GM18517 (cell line): ENCODE measurements at regions not wholly inside any gene's neighbourhood (a gene's known extent, or its start where the extent isn't known, plus 50 kb on each side); places are given as distances from the start of the nearest gene placed in this dataset.
"Not testable (repeated sequence)": the region's sequence is repeated elsewhere in the genome, so short reads cannot be mapped to it uniquely, and the experiment has no call there.

ENCODE experiments used
- ATAC-seq: cut with Tn5 transposase; IDR thresholded peaks from one replicate; pipeline ENCODE4 v1.9.1; 2021; ENCODE audit warnings: mild to moderate bottlenecking, moderate library complexity; ENCODE audit not compliant: unreplicated experiment

DNA sequence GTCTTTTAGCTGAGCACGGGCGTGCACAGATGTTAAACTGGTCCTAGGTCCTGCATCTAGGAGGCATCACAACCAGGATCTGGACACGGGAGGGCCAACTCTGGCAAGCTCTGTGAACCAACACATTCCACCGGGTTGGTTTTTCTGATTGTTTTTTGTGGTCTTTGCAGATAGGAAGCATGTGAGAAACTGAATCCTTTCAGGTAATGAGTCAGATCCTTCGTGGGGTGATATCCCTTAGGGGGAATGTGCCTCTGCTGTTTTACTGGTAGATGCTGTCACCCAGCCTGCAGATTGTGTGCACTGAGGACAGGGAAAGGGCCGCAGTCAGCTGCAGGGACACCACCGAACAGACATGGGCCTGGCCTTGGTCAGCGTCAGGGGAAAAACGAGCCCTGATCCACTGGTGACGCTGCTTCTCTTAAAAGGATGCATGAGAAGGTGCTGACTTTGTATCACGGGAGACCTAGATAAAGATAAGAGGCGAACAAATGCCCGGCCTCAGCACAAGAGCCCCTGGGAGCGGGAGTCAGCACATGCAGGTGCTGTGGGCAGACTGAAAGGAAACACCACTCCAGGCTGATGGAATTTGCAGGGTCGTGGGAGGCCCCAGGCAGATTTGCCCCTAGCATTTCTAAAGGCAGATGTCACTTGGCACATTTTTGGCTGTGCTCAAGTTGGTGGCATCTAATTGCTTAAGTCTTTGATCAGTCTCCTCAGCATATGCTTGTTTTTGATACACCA, 51.1 kb downstream of the DOP1B start:
- ATAC-seq, result no peak

GRCh38 chr21:36208326-36209013, 51.8 kb downstream of the DOP1B start:
- ATAC-seq, result no peak

DNA sequence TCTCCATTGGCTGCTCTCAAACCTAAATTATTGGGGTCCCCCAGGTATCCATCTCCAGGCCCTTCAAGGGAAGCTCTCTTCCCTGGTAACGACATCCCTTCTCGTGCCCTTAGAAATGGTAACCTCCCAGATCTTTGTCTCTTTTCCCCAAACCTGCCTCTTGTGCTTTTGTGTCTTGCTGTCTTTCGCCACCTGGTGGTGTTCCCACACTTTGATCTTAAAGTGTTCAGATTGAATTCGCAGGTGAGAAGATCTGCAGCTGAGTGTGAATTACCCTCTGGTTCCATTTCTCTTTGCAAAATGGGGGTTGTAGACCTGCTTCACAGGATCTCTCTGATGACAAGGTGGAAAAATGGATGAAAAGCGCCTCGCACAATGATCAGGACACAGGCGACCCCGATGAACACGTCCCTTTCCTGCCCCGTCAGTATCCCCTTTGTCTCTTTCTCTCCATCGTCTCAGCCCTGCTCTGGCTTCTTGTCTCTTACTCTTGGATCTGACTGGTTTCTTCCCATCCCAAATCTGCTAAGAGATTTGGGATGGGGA, 53.1 kb downstream of the DOP1B start:
- no peak for ATAC-seq

GRCh38 chr21:36210779-36211659, 54.4 kb downstream of the DOP1B start:
- ATAC-seq, result no peak

GRCh38 chr21:36211660-36212512, 55.3 kb downstream of the DOP1B start:
- ATAC-seq, result no peak

DNA sequence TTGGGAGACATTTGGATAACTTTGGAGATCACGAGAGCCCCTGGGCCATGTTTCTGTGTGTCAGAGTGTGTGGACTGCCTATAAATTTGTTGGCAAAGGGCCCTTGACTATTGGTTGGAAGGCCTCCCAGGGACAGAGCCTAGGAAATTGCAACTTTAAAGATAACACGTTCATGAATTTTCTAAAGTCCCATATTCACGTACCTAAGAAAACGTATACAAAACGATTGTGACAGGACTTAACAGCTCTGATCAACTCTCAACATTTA, 55.8 kb downstream of the DOP1B start:
- no peak for ATAC-seq

GRCh38 chr21:36214561-36214960, 57.9 kb downstream of the DOP1B start:
- no peak for ATAC-seq

- no peak for ATAC-seq
Observed at GRCh38 chr21:36217743-36218142, 61.1 kb downstream of the DOP1B start.

GRCh38 chr21:36218691-36219090, 62.1 kb downstream of the DOP1B start:
- ATAC-seq, result no peak

DNA sequence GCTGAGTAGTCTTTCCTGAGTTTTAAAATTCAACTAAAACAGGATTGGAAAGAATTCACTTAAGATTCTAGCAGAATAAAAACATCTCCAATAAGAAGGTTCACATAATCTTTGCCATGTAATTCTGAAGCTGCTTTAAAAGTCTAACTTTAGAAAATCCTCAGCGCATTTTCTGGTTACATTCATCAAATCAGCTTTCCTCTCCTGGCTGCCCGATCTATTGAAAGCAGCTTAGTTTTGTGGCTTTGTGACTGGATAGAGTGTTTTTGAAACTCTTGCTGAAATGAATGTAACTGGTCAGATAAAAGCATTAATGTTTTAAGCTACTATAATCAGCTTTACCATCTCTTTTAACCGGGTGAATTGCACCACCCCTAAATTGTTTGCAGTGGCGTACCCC, 66.8 kb downstream of the DOP1B start:
- ATAC-seq, result no peak

DNA sequence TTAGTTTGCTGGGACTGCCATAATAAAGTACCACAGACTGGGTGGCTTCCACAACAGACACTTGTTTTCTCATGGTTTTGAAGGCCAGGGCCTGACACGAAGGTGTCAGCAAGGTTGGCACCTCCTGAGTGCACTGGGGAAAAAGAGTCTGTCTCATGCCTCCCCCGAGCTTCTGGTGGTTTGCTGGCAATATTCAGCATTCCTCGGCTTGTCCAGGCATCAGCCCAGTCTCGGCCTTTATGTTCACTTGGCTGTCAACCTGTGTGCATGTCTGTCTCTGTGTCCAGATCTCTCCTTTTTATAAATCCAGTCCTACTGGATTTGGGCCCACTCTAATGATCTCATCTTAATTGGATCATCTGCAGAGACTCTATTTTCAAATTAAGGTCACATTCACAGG, 72.6 kb downstream of the DOP1B start:
- no peak for ATAC-seq

DNA sequence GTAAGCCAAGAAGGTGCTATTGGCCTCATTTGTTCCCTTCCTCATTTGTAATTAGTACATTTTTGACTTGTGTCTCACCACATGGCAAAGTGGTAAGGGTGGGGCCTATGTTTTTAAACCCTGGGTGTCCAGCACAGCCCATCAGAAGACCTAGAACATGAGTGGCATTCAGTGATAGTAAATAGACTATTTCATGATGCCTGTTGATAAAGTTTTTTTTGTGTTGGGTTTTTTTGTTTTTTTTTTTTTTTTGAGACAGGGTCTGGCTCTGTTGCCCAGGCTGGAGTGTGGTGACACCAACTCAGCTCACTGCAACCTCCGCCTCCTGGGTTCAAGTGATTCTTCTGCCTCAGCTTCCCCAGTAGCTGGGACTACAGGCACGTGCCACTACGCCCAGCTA, 74.8 kb downstream of the DOP1B start:
- ATAC-seq, result not testable (repeated sequence)

GRCh38 chr21:36232641-36233040, 76.0 kb downstream of the DOP1B start:
- no peak for ATAC-seq

DNA sequence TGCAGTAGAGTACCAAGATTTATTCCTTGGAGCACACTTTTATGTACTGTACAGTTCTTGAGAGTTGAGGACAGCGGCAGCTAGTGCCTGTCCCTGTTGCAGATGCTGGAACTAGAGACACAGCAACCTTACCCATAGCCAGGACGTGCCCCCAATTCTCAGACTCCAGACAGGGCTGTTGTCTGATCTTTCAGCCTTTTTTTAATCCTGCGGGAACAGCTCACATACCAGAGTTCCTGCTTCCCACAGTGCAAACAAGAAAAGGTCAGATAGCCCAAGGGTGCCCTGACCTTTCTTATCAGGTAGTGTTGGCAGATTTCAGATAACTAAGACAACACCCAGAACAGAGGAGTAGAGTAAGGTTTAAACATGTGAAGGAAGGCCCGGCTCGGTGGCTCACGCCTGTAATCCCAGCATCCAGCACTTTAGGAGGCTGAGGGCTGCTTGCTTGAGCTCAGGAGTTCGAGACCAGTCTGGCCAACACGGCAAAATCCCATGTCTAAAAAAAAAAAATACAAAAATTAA, 78.5 kb downstream of the DOP1B start:
- no peak for ATAC-seq

DNA sequence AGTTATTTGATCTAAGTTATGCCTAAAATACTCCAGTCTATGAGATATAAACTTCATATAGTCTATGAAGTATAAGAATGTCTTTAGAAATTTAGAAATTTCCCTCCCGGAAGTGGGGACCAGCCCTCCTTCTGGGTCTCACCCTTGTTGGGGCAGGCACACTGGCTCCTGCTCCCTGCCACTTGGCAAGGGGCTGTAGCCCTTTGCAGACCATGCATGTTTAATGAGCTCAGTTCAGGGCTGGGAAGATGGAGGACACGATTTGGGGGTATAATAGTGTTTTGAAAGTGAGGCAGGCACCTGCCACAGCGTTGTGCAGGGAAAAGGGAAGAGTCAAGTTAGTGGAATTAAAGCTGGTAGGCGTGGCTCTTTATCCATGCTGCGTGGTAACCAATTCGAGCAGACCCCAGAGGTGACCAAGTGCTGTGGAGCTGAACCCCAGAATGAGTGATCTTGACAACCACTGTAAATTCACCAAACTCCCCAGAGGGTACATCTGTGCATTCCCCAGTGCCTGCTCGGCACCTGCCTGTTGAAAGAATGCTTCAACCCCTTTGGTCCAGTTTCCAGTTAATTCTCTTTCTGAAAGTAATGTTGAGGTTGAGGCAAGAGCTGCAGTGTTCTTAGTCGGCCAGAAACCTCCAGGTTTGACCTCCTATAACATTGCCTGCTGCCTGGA, 79.6 kb downstream of the DOP1B start:
- no peak for ATAC-seq

DNA sequence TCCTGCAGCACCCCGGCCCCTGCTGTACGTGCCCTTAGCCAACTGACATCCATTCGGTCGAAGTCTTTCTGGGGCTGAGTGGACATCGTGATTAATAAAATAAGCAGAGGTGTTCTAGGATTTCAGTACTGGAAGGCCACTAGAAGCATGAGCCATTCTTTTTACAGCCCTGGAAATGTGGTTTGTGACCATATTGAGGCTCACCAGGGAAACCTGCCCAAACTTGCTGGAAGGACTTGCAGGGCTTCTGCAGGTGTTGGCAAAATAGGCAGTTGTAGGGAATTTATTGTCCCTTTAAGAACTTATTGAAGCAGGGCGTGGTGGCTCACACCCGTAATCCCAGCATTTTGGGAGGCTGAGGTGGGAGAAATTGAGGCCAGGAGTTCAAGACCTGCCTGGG, 80.8 kb downstream of the DOP1B start:
- ATAC-seq, result no peak

DNA sequence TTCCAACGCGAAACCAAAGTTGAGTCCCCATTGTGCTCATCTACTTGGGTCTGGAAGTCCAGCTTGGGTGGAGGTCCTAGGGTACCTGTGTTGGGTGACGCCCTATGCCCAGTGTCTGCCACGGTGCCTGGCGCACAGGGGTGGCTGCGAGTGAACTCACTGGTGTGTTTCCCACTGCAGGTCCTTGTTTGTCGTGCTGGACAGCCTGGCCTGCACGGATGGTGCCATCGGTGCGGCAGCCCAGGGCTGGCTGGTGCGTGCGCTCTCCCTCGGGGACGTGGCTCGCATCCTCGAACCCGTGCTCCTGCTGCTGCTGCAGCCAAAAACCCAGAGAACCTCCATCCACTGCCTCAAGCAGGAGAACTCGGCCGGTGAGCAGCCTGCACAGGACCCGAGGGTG, 80.4 kb upstream of the MORC3 start:
- no peak for ATAC-seq

DNA sequence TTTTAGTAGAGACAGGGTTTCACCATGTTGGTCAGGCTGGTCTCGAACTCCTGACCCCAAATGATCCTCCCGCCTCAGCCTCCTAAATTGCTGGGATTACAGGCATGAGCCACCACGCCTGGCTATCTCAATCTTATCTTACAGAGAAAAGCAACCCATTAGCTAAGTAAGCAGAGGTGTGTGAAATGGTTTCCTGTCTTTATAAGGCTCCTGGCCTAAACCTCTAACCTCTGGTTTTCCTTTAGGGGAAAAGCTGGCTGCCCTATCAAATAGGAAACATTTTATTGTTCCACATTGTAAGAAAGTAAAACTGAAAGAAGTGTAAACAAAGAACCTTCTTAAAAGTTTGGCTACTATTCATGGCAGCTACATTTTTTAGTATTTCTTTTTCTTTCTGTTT, 78.3 kb upstream of the MORC3 start:
- no peak for ATAC-seq

DNA sequence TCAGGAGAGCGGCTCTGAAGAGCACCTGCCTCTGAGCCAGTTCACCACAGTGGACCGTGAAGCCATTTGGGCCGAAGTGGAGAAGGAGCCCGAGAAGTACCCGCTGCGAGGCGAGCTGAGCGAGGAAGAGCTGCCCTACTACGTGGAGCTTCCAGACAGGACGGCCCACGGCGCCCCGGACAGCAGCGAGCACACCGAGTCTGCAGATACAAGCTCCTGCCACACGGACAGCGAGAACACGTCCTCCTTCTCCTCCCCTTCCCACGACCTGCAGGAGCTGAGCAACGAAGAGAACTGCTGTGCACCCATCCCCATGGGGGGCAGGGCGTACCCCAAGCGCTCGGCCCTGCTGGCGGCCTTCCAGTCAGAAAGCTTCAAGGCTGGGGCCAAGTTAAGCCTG, 74.9 kb upstream of the MORC3 start:
- ATAC-seq, result no peak

GRCh38 chr21:36245649-36246048, 74.3 kb upstream of the MORC3 start:
- ATAC-seq, result no peak
